ENCODE measurements at regions not wholly inside any gene's neighbourhood (a gene's known extent, or its start where the extent isn't known, plus 50 kb on each side); places are given as distances from the start of the nearest gene placed in this dataset.

DNA sequence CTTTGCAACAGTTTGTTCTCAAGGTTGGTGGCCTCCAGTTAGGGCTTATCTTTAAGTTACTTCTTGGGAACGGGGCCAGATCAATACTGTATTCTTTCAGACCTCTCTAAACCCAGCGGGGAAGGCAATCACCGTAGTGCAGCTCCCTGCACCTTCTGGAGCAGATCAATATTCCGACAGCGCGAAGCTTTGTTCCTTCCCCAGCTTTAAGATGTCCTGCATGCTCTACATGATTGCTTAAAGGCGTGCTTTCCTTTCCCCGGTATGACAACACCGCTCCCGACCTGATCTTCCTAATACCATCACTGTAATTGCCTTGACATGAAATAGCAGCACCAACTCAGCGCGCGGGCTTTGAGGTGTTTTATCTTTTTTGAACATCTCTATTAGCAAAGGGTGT is 755.2 kb downstream of the NR2F2 start:
- no peak for TF ChIP-seq SUZ12 (IDR thresholded peaks at IDR 0.05; ENCODE audit: extremely low read depth, insufficient read depth, insufficient read length)
- TF ChIP-seq YY1 (IDR thresholded peaks at IDR 0.05; ENCODE audit: insufficient read depth, insufficient read length) = no peak
- no peak for TF ChIP-seq ZNF274 (IDR thresholded peaks at IDR 0.05; ENCODE audit: low read depth, low read length)
